ENCODE measurements at regions not wholly inside any gene's neighbourhood (a gene's known extent, or its start where the extent isn't known, plus 50 kb on each side); places are given as distances from the start of the nearest gene placed in this dataset.

DNA sequence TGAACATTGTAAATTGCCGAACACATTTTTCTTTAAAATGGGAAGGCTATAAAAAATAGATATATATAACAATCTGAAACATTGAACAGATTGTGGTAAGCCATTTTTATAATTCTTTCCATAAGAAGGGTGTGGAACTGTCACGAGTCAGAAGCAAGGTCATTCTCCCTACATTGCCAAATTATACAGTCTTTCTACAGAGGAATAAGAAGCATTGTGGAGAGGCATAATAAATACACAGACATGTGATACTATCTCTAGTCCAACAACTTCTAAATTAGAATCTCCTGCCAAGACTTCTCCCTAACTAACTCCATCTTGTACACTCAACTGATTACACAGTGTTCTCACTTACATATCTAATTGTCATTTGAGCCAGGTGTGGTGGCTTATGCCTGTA, 227.9 kb downstream of the CENPF start:
- no peak for TF ChIP-seq RAD21 (IDR thresholded peaks at IDR 0.05; ENCODE audit: low read depth)
- TF ChIP-seq, protein P1, sequence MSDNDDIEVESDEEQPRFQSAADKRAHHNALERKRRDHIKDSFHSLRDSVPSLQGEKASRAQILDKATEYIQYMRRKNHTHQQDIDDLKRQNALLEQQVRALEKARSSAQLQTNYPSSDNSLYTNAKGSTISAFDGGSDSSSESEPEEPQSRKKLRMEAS (IDR thresholded peaks at IDR 0.05), result no peak
- TF ChIP-seq YY1 (IDR thresholded peaks at IDR 0.05; ENCODE audit: low read depth), result no peak
- no peak for TF ChIP-seq CEBPB (IDR thresholded peaks at IDR 0.05)
- TF ChIP-seq NFIC (IDR thresholded peaks at IDR 0.05), result no peak
- no peak for TF ChIP-seq TCF12 (IDR thresholded peaks at IDR 0.05; ENCODE audit: low read depth)
- TF ChIP-seq EP300 (IDR thresholded peaks at IDR 0.05; ENCODE audit: borderline replicate concordance), result no peak
- no peak for TF ChIP-seq TEAD4 (IDR thresholded peaks at IDR 0.05)
- TF ChIP-seq TAF1 (IDR thresholded peaks at IDR 0.05; ENCODE audit: low read depth), result no peak
- TF ChIP-seq, protein P2, sequence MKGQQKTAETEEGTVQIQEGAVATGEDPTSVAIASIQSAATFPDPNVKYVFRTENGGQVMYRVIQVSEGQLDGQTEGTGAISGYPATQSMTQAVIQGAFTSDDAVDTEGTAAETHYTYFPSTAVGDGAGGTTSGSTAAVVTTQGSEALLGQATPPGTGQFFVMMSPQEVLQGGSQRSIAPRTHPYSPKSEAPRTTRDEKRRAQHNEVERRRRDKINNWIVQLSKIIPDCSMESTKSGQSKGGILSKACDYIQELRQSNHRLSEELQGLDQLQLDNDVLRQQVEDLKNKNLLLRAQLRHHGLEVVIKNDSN (IDR thresholded peaks at IDR 0.05), result no peak
- TF ChIP-seq ZBTB7A (IDR thresholded peaks at IDR 0.05; ENCODE audit: low read depth), result no peak
- no peak for TF ChIP-seq CREB1 (IDR thresholded peaks at IDR 0.05; ENCODE audit: low read depth)
- no peak for TF ChIP-seq FOXM1 (IDR thresholded peaks at IDR 0.05; ENCODE audit: borderline replicate concordance, low read depth)
- TF ChIP-seq, protein P3, sequence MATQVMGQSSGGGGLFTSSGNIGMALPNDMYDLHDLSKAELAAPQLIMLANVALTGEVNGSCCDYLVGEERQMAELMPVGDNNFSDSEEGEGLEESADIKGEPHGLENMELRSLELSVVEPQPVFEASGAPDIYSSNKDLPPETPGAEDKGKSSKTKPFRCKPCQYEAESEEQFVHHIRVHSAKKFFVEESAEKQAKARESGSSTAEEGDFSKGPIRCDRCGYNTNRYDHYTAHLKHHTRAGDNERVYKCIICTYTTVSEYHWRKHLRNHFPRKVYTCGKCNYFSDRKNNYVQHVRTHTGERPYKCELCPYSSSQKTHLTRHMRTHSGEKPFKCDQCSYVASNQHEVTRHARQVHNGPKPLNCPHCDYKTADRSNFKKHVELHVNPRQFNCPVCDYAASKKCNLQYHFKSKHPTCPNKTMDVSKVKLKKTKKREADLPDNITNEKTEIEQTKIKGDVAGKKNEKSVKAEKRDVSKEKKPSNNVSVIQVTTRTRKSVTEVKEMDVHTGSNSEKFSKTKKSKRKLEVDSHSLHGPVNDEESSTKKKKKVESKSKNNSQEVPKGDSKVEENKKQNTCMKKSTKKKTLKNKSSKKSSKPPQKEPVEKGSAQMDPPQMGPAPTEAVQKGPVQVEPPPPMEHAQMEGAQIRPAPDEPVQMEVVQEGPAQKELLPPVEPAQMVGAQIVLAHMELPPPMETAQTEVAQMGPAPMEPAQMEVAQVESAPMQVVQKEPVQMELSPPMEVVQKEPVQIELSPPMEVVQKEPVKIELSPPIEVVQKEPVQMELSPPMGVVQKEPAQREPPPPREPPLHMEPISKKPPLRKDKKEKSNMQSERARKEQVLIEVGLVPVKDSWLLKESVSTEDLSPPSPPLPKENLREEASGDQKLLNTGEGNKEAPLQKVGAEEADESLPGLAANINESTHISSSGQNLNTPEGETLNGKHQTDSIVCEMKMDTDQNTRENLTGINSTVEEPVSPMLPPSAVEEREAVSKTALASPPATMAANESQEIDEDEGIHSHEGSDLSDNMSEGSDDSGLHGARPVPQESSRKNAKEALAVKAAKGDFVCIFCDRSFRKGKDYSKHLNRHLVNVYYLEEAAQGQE (IDR thresholded peaks at IDR 0.05; ENCODE audit: low read depth), result no peak

All from Ishikawa (cell line).